Islet precursor cell (in vitro differentiated cells): ENCODE measurements at regions not wholly inside any gene's neighbourhood (a gene's known extent, or its start where the extent isn't known, plus 50 kb on each side); places are given as distances from the start of the nearest gene placed in this dataset.
"Not testable (repeated sequence)": the region's sequence is repeated elsewhere in the genome, so short reads cannot be mapped to it uniquely, and the experiment has no call there.

Experiments used
- DNase-seq: peaks from one replicate; pipeline ENCODE4 v3.0.0-alpha.2; 2018

GRCh38 chr5:117188211-117188610 lies 613.6 kb upstream of the SEMA6A start:
- DNase-seq = no peak

DNA sequence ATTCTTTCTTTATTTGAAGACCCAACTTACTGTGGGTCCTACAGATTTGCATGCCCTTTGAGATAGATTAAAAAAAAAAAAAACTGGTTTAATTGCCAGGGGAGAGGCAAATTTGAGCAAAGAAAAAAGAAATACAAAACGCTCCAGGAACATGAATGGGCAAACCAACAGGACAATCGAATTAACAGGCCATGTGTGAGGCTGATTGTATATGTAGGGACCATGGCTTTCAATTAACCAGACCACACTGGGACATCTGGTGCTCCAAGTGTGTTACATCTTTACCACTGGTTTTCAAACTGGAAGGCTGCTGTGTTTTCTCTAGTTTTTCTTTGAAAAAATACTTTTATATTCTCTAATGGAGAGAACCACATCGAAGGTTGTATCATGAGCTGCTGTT lies 612.1 kb upstream of the SEMA6A start:
- DNase-seq = no peak

- DNase-seq = no peak
Measured at GRCh38 chr5:117183326-117183725, 608.7 kb upstream of the SEMA6A start.

- no peak for DNase-seq
Measured at GRCh38 chr5:117182104-117182503, 607.5 kb upstream of the SEMA6A start.

DNA sequence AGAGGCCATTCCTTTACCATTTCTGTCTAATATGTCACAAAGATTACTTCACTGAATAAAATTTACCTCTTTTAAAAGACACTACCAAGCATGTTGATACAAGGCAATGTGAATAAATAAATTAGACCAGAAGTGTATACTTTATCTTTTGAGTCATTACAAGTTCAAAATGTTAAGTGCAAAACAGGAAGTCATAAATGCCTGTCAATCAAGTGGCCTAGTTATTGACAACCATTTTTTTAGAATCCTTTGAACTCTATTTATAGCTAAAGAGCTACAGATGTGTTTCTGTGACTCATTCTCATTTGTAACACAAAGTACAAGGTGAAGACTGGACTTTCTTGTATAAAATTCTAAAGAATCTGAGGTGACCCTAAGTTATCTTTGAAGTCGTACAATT lies 602.7 kb upstream of the SEMA6A start:
- DNase-seq = no peak

- DNase-seq = no peak
Measured at GRCh38 chr5:117165068-117165467, 590.4 kb upstream of the SEMA6A start.

DNA sequence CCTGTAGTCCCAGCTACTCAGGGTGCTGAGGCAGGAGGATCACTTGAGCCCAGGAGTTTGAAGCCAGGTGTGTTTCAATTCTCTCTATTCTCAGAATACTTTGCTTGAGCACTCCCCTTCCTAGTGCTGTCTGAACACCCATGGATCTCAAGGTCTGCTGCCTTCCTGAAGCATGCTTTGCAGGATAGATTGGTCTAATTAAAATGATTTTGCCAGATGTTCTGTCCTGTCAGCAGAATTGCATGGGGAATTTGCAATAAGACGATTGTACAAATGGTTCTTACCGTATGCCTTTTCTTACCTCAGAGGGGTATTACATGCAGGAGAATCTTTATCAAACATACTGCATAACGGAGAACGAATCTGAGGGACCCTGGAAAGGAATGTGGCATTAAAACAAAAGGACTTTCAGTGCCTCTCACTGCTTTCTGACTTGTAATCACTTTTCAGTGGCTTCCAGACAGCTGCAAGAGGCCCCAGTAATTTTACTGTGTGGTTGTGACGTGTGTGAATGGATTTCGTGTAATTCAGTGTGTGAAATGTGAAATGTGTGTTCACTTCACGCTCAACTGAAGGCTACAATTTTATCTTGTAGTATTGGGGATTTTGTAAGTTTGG lies 587.2 kb upstream of the SEMA6A start:
- DNase-seq = no peak

GRCh38 chr5:117160391-117160790 lies 585.8 kb upstream of the SEMA6A start:
- no peak for DNase-seq

- DNase-seq = no peak
Measured at GRCh38 chr5:117149312-117149711, 574.7 kb upstream of the SEMA6A start.

DNA sequence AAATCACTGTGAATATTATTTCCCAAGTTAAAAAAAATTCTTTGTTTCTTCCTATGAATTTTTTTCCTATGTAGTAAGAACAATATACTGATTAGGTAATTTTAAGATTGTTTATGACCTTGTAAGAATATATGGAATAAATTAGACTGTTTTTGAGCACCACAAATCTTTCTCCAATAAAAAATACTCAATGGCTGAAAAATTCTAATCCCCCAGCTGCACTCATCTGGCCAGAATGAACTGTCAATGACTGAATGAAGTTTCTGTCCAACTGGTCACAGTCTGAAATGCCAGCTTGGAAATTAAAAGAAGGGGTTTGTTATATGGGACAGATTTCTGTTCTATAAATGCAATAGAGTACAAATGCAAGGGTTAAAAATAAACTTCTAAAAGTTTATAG lies 569.5 kb upstream of the SEMA6A start:
- no peak for DNase-seq

DNA sequence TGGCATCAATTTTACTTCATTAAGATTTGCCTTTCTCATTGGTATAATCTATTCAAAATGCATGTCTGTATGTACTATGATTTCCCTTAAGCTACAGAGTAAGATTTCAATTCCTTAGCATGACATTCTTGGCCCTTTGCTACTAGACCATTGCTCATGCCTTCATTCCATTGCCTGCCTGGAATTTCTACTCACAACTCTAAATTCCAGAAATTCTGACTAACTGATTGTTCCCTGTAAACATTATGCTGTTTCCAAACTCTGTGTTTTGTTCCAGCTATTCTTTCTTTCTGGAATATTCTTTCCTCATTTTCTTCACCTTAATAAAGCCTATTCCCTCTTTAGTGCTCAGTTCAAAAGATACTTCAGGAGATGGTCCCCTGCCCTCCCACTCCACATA lies 568.8 kb upstream of the SEMA6A start:
- DNase-seq = no peak

- no peak for DNase-seq
Measured at GRCh38 chr5:117138523-117138922, 563.9 kb upstream of the SEMA6A start.

DNA sequence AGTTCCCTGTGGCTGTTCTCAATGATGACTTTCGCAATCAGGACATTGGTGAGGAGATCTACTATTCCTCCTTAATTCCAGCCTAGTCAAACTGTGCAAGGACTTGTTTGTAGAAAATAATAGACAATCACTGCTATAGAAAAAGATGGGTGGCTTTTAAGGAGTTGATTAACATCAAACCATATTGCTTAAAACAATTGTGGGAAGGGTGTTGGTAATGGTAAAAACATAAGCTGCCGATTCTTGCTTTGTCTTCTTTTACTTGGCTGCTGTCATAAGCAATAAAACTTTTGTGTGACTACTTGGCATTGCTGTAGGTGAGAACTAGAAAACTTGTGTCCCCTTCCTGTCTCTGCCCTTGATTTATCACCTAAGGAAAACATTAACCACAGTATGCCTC lies 561.2 kb upstream of the SEMA6A start:
- no peak for DNase-seq

GRCh38 chr5:117133198-117133597 lies 558.6 kb upstream of the SEMA6A start:
- DNase-seq = no peak

GRCh38 chr5:117131876-117132275 lies 557.3 kb upstream of the SEMA6A start:
- peak; percentile 58 for DNase-seq

DNA sequence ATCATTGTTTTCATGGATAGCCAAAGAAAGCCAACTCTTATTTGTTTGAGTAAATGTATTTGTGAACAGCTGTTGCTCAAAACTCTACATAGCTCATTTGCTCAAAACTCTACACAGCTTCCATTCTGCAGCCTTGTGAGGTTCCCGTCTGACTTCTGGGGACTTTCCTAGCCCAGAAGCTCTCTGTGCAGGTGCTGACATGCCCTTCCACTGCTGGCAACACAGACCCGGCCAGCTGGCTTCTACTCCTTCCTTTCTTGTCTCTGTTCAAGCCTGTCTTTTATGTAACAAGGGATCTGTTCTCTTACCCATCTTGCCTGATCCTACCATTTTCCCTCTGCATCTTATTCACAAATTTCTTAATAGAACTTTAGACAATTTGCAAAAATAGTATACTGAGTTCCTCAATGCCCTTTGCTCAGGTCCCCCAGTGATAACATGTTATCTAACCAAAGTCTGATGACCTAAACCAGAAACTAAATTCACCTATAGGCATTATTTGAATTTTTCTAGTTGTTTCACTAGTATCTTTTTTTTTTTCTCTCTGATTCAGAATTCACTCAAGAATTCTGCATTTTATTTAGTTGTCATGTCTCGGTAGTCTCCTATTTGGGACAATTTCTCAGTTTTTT lies 556.5 kb upstream of the SEMA6A start:
- DNase-seq = peak; percentile 48

- no peak for DNase-seq
Measured at GRCh38 chr5:117118499-117118898, 543.9 kb upstream of the SEMA6A start.

- DNase-seq = not testable (repeated sequence)
Measured at GRCh38 chr5:117117314-117117713, 542.7 kb upstream of the SEMA6A start.

- no peak for DNase-seq
Measured at GRCh38 chr5:117110548-117110947, 535.9 kb upstream of the SEMA6A start.

- no peak for DNase-seq
Measured at GRCh38 chr5:117107859-117108258, 533.2 kb upstream of the SEMA6A start.

GRCh38 chr5:117103703-117104102 lies 529.1 kb upstream of the SEMA6A start:
- peak; percentile 90 for DNase-seq

- DNase-seq = no peak
Measured at GRCh38 chr5:117102591-117102990, 528.0 kb upstream of the SEMA6A start.

DNA sequence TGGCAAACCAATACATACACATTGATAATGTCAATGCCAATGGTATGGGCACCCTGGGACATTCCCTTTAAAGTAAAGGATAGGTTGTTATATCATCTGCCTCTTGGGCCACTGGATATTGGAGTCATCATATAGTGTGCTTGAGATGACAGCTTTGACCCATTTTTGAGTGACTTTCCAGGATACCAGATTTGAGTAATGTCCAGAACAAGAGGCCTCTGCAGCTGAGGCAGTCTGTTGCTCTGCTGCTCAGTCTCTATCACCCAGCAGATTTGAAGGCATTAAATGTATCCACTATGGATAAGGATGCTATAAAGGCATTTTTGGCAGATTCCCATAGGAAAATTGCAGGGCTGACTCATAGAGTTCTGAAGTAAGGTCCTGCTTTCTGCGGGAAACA lies 525.6 kb upstream of the SEMA6A start:
- no peak for DNase-seq

GRCh38 chr5:117098094-117098493 lies 523.5 kb upstream of the SEMA6A start:
- no peak for DNase-seq
